Endothelial cell of umbilical vein (primary cell): ENCODE measurements at regions not wholly inside any gene's neighbourhood (a gene's known extent, or its start where the extent isn't known, plus 50 kb on each side); places are given as distances from the start of the nearest gene placed in this dataset.

Experiments used
- BruUV-seq: library from RNA; stranded (reverse); fragments of 400-500 nt; replicated peaks from 2 replicates; lab custom pipeline; 2021; lab: Mats Ljungman, UMichigan
- CTCF ChIA-PET: fragments of 300-600, 350-600 bp; sonication (Branson Sonifier 250); formaldehyde crosslinking; loops from one replicate; lab custom pipeline; 2021; ENCODE audit warnings: antibody characterized with exemption, inconsistent platforms; lab: Charles Lee
- POLR2A ChIA-PET: fragments of 300-600, 350-600 bp; sonication (Branson Sonifier 250); formaldehyde crosslinking; loops from one replicate; lab custom pipeline; 2021; ENCODE audit warnings: antibody characterized with exemption, inconsistent platforms; lab: Charles Lee
- DNase-seq: peaks from one replicate; pipeline ENCODE4 v3.0.0-alpha.2; 2011; ENCODE audit warnings: low read depth, low spot score
- FAIRE-seq: peaks from 2 replicates; lab custom pipeline; 2011; peaks lifted over from hg19 to GRCh38; lab: Jason Lieb, UNC
- H2AFZ ChIP-seq: 2 replicates; pipeline ENCODE4 v1.6.0; 2012; ENCODE audit warnings: low read depth, low read length, control low read depth, inconsistent platforms
- H3K27ac ChIP-seq: 2 replicates; pipeline ENCODE4 v1.5.1; 2011; ENCODE audit warnings: low read depth, mild to moderate bottlenecking, control low read depth, low read length, moderate library complexity; ENCODE audit not compliant: insufficient read depth
- H3K27me3 ChIP-seq, 2 experiments: 2 replicates each; pipeline versions ENCODE4 v1.6.0 to v1.6.1; 2011; ENCODE audit warnings: low read length in 2 of 2, mixed read lengths in 1 of 2; ENCODE audit not compliant: control insufficient read depth in 2 of 2, insufficient read depth in 2 of 2
- H3K36me3 ChIP-seq, 2 experiments: 2 replicates in 1 of 2; 3 replicates in 1 of 2; pipeline ENCODE4 v1.5.1; 2011; ENCODE audit warnings: low read length in 2 of 2, mild to moderate bottlenecking in 1 of 2, moderate library complexity in 1 of 2; ENCODE audit not compliant: control insufficient read depth in 2 of 2, insufficient read depth in 2 of 2; ENCODE audit errors: extremely low read depth in 1 of 2
- H3K4me1 ChIP-seq: 3 replicates; pipeline ENCODE4 v1.5.1; 2011; ENCODE audit warnings: mild to moderate bottlenecking, low read length; ENCODE audit not compliant: control insufficient read depth, insufficient read depth; ENCODE audit errors: extremely low read depth
- H3K4me2 ChIP-seq: 2 replicates; pipeline ENCODE4 v1.6.1; 2011; ENCODE audit warnings: low read length, control low read depth, mixed read lengths; ENCODE audit not compliant: insufficient read depth
- H3K4me3 ChIP-seq, 3 experiments: fragments of 200-600 bp in 1 of 3; sonication (generic), shearing (Covaris generic) in 1 of 3; replicated peaks in 1 of 3; 2 replicates each; pipeline ENCODE4 v1.5.1; 2011 to 2016; ENCODE audit warnings: control low read depth in 3 of 3, low read length in 3 of 3, mild to moderate bottlenecking in 2 of 3, inconsistent platforms in 1 of 3, low read depth in 1 of 3, moderate library complexity in 1 of 3; ENCODE audit not compliant: insufficient read depth in 1 of 3
- H3K79me2 ChIP-seq: 2 replicates; pipeline ENCODE4 v1.6.0; 2012; ENCODE audit warnings: low read length, inconsistent platforms; ENCODE audit not compliant: control insufficient read depth, insufficient read depth
- H3K9ac ChIP-seq: replicated peaks from 2 replicates; pipeline ENCODE3; 2011; ENCODE audit warnings: low read length, control low read depth; ENCODE audit not compliant: insufficient read depth; ENCODE audit errors: extremely low read depth
- H3K9me1 ChIP-seq: replicated peaks from 3 replicates; pipeline ENCODE4 v1.6.0; 2011; ENCODE audit warnings: mild to moderate bottlenecking, low read length; ENCODE audit not compliant: control insufficient read depth, insufficient read depth; ENCODE audit errors: extremely low read depth
- H3K9me3 ChIP-seq: replicated peaks from 2 replicates; pipeline ENCODE4 v1.5.1; 2012; ENCODE audit warnings: low read length, inconsistent platforms; ENCODE audit not compliant: control insufficient read depth, insufficient read depth
- H4K20me1 ChIP-seq: replicated peaks from 2 replicates; pipeline ENCODE3; 2011; ENCODE audit warnings: mild to moderate bottlenecking, low read length; ENCODE audit not compliant: control insufficient read depth, insufficient read depth; ENCODE audit errors: extremely low read depth
- GATA2 ChIP-seq: IDR thresholded peaks from 2 replicates; pipeline ENCODE4 v1.7.0; 2011; ENCODE audit warnings: low read depth, mild to moderate bottlenecking, moderate library complexity, mixed read lengths, low read length; ENCODE audit not compliant: insufficient read length, insufficient read depth
- JUN ChIP-seq: IDR thresholded peaks from 2 replicates; pipeline ENCODE4 v1.6.1; 2011; ENCODE audit warnings: borderline replicate concordance, low read depth; ENCODE audit not compliant: insufficient read length, insufficient read depth
- MYC ChIP-seq: IDR thresholded peaks from one replicate; pipeline ENCODE4 v1.6.1; 2011; ENCODE audit warnings: mild to moderate bottlenecking, low read depth, low read length
- POLR2A ChIP-seq: IDR thresholded peaks from 2 replicates; pipeline ENCODE4 v1.6.1; 2012; ENCODE audit warnings: low read depth, mild to moderate bottlenecking, control low read depth, low read length
- POLR2AphosphoS5 ChIP-seq: IDR thresholded peaks from 2 replicates; pipeline ENCODE4 v1.6.1; 2012; ENCODE audit warnings: low read depth, mild to moderate bottlenecking, control low read depth, low read length, moderate library complexity; ENCODE audit not compliant: insufficient read depth
- dilution Hi-C: fragments of 300-500 bp; cut with MboI; formaldehyde crosslinking; loops from one replicate; pipeline ENCODE4 v1.15.0; 2019; ENCODE audit warnings: low sequenced_read_pairs; ENCODE audit not compliant: extremely low pct_ligation_motif_present
- intact Hi-C: fragments of 100-400 bp; cut with micrococcal nuclease; formaldehyde crosslinking; loops from one replicate; pipeline ENCODE4 v1.10.0; 2022
- TF ChIP-seq, protein P1 (sequence below), 2 donors: IDR thresholded peaks; 1 replicate in 1 of 2; 2 replicates in 1 of 2; pipeline ENCODE4 v1.5.1; 2011; ENCODE audit warnings: low read length in 2 of 2, mild to moderate bottlenecking in 2 of 2, moderate library complexity in 2 of 2, control low read depth in 1 of 2, inconsistent platforms in 1 of 2, low read depth in 1 of 2; ENCODE audit not compliant: insufficient read depth in 1 of 2; ENCODE audit errors: extremely low read depth in 1 of 2
- TF ChIP-seq, protein P2 (sequence below): IDR thresholded peaks from 2 replicates; pipeline ENCODE4 v1.6.1; 2011; ENCODE audit not compliant: insufficient read depth, insufficient read length

DNA sequence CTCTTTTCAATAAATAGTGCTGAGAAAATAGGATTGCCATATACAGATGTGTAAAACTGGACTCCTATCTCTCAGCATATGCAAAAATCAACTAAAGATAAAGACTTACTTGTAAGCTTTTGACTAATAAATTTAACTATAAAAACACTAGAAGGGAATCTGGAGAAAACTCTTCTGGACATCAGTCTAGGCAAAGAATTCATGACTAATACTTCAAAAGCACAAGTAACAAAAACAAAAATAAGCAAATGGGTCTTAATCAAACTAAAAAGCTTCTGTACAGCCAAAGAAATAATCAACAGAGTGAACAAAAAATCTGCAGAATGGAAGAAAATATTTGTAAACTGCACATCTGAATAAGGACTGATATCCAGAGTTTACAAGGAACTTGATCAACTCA, 1122.2 kb downstream of the TBL1XR1 start:
- POLR2A ChIA-PET: no interaction called here
- H3K9me1 ChIP-seq: no peaks in the 10 kb centered on the region
- no peak overlapping the region for H3K27ac ChIP-seq
- no peak overlapping the region for H2AFZ ChIP-seq
- H3K4me1 ChIP-seq: no peaks in the 10 kb centered on the region
- no peaks in the 10 kb centered on the region for H4K20me1 ChIP-seq
- no peaks in the 10 kb centered on the region for H3K9me3 ChIP-seq
- no TSS peak for BruUV-seq
- TF ChIP-seq MYC (no peak), GATA2 (no peak), JUN (no peak), POLR2AphosphoS5 (no peak), POLR2A (no peak)
- TF ChIP-seq, protein P1, sequence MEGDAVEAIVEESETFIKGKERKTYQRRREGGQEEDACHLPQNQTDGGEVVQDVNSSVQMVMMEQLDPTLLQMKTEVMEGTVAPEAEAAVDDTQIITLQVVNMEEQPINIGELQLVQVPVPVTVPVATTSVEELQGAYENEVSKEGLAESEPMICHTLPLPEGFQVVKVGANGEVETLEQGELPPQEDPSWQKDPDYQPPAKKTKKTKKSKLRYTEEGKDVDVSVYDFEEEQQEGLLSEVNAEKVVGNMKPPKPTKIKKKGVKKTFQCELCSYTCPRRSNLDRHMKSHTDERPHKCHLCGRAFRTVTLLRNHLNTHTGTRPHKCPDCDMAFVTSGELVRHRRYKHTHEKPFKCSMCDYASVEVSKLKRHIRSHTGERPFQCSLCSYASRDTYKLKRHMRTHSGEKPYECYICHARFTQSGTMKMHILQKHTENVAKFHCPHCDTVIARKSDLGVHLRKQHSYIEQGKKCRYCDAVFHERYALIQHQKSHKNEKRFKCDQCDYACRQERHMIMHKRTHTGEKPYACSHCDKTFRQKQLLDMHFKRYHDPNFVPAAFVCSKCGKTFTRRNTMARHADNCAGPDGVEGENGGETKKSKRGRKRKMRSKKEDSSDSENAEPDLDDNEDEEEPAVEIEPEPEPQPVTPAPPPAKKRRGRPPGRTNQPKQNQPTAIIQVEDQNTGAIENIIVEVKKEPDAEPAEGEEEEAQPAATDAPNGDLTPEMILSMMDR (IDR thresholded peaks at IDR 0.05; ENCODE audit: extremely low read depth in 1 of 2, insufficient read depth in 1 of 2, low read depth in 1 of 2, low read length in 2 of 2): no peak
- TF ChIP-seq, protein P2, sequence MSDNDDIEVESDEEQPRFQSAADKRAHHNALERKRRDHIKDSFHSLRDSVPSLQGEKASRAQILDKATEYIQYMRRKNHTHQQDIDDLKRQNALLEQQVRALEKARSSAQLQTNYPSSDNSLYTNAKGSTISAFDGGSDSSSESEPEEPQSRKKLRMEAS: no peak
- no peaks in the 10 kb centered on the region for H3K36me3 ChIP-seq
- H3K9ac ChIP-seq: no peak overlapping the region
- intact Hi-C loops: no loop called here
- CTCF ChIA-PET: no interaction called here
- no peaks in the 10 kb centered on the region for H3K27me3 ChIP-seq
- no peak for FAIRE-seq
- dilution Hi-C loops: no loop called here
- no peak overlapping the region for H3K4me3 ChIP-seq
- H3K79me2 ChIP-seq: no peaks in the 10 kb centered on the region
- no peak overlapping the region for H3K4me2 ChIP-seq
- DNase-seq: no peak
